Neural crest cell (in vitro differentiated cells): ENCODE measurements at regions not wholly inside any gene's neighbourhood (a gene's known extent, or its start where the extent isn't known, plus 50 kb on each side); places are given as distances from the start of the nearest gene placed in this dataset.

Experiments used
- DNase-seq: peaks from one replicate; pipeline ENCODE4 v3.0.0; 2021; ENCODE audit warnings: low read depth, mixed read lengths, low spot score
- H3K27ac Mint-ChIP-seq: one replicate; pipeline ENCODE4 v1.8.0; 2021; ENCODE audit warnings: mild to moderate bottlenecking, mixed read lengths; ENCODE audit not compliant: unreplicated experiment
- H3K27me3 Mint-ChIP-seq: 2 replicates; pipeline ENCODE4 v1.8.0; 2021; ENCODE audit warnings: low read depth, mild to moderate bottlenecking, mixed read lengths
- H3K36me3 Mint-ChIP-seq: 2 replicates; pipeline ENCODE4 v1.8.0; 2021; ENCODE audit warnings: low read depth, mild to moderate bottlenecking, mixed read lengths
- H3K4me1 Mint-ChIP-seq: 2 replicates; pipeline ENCODE4 v1.8.0; 2021; ENCODE audit warnings: mixed read lengths
- H3K4me3 Mint-ChIP-seq: one replicate; pipeline ENCODE4 v1.8.0; 2021; ENCODE audit warnings: mild to moderate bottlenecking, mixed read lengths
- H3K9me3 Mint-ChIP-seq: 2 replicates; pipeline ENCODE4 v1.8.0; 2021; ENCODE audit warnings: mixed read lengths
- TF ChIP-seq, protein P1 (sequence below): fragments of 200-600 bp; sonication (generic); conservative IDR thresholded peaks from 2 replicates; pipeline ENCODE4 v1.5.0; 2021; ENCODE audit warnings: antibody characterized with exemption, mild to moderate bottlenecking

DNA sequence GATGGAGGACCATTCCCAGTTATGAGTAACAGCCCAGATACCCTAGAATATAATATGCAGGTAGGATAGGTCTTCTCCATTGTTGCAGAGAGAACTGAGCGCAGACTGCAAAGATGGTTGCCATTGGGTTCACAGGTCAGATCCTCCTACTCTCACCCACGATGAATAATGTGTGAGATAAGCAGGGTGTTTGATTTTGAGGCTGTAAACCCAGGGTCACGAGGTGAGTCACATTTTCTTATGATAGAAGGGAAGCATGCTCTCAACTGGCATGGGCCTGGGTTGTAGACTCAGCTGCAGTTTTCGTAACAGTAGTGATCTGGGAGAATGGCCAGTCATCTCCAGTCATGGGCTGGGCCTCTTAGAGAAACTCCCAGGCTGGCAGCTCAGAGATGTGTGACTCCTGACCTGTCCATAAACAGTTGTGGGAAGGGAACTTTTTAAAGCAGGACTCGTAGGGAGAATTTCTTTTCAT is 74.2 kb downstream of the CD164 start:
- Mint-ChIP-seq H3K27ac (no peak overlapping the region), H3K4me3 (no peak overlapping the region), H3K9me3 (peaks cover 6% of the 10 kb centered on the region), H3K27me3 (no peaks in the 10 kb centered on the region), H3K36me3 (no peaks in the 10 kb centered on the region), H3K4me1 (peaks cover 5% of the 10 kb centered on the region)
- DNase-seq = no peak
- TF ChIP-seq, protein P1, sequence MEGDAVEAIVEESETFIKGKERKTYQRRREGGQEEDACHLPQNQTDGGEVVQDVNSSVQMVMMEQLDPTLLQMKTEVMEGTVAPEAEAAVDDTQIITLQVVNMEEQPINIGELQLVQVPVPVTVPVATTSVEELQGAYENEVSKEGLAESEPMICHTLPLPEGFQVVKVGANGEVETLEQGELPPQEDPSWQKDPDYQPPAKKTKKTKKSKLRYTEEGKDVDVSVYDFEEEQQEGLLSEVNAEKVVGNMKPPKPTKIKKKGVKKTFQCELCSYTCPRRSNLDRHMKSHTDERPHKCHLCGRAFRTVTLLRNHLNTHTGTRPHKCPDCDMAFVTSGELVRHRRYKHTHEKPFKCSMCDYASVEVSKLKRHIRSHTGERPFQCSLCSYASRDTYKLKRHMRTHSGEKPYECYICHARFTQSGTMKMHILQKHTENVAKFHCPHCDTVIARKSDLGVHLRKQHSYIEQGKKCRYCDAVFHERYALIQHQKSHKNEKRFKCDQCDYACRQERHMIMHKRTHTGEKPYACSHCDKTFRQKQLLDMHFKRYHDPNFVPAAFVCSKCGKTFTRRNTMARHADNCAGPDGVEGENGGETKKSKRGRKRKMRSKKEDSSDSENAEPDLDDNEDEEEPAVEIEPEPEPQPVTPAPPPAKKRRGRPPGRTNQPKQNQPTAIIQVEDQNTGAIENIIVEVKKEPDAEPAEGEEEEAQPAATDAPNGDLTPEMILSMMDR = no peak

DNA sequence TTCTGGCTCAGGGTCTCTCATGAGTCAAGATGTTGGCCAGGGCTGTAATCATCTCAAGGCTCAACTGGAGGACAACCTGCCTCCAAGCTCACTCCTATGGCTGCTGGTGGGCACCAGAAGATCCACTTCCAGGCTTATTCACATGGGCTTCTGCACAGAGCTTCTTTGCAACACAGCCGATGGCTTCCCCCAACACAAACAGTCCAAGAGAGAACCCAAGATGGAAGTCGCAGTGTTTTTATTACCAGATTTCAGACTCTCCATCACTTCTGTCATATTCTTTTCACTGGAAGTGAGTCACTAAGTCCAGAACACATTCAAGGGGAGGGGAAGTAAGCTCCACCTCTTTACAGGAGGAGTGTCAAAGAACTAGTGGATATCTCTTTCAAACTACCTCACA is 75.5 kb downstream of the CD164 start:
- no peak overlapping the region for H3K4me3 Mint-ChIP-seq
- H3K9me3 Mint-ChIP-seq = peaks cover 6% of the 10 kb centered on the region
- no peaks in the 10 kb centered on the region for H3K36me3 Mint-ChIP-seq
- TF ChIP-seq, protein P1 = no peak
- no peak for DNase-seq
- H3K27me3 Mint-ChIP-seq = no peaks in the 10 kb centered on the region
- peaks cover 5% of the 10 kb centered on the region for H3K4me1 Mint-ChIP-seq
- H3K27ac Mint-ChIP-seq = no peak overlapping the region

DNA sequence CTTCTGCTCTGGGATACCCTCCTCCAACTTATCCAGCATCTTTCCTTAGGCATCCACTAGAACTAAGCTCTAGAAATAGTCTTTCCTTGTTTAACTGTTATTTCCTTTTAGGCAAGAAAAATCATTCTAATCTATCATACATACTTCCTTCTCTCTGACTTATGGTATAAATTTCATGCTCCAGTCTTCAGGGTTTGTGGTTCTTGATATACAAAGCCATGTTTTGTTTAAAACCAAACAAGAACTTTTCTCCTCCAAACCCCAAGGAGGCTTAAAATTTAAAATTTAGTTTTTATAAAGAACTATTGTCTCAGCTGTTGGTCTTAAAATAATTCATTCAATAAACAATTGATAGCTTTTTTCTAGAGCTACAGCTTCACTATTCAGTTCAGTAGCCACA is 77.2 kb downstream of the CD164 start:
- no peaks in the 10 kb centered on the region for H3K36me3 Mint-ChIP-seq
- H3K4me1 Mint-ChIP-seq = peaks cover 5% of the 10 kb centered on the region
- H3K4me3 Mint-ChIP-seq = no peak overlapping the region
- no peak overlapping the region for H3K27ac Mint-ChIP-seq
- DNase-seq = no peak
- peaks cover 2% of the 10 kb centered on the region for H3K9me3 Mint-ChIP-seq
- no peaks in the 10 kb centered on the region for H3K27me3 Mint-ChIP-seq
- TF ChIP-seq, protein P1 = no peak

DNA sequence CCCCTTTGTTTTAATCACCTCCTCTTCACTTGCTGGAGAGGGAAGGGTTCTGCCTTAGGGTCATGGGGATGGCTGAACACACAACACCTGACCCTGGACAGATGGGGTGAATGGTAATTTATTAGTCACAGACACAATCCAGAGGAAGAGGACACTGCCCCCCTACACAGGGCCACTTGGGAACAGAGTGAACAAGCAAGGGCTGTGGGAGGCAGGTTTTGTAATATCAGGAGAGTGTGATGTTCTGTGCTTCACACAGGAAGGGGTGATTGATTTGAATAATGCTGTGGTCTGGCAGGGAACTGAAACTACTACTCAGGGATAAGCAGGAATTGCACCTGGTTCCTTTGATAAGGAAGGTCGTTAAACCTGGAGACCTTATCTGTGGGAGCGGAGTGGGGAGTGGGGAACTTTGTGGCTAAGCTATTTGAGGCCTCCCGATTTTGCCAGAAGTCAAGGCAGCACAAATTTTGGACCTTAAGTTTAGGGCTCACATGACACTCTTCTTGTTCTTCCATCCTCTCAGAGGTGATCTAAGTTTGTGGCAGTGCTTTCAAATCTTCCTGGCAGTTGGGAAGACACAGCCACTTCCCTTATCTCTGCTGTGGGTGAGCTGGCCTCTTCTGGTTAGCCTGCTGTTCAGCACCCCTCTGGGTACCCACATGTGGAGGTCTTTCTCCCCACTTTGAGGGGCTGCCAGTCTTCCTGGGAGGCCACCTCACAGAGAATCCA is 77.8 kb downstream of the CD164 start:
- H3K27ac Mint-ChIP-seq = no peak overlapping the region
- DNase-seq = no peak
- H3K9me3 Mint-ChIP-seq = no peaks in the 10 kb centered on the region
- H3K4me1 Mint-ChIP-seq = peaks cover 5% of the 10 kb centered on the region
- H3K36me3 Mint-ChIP-seq = no peaks in the 10 kb centered on the region
- no peaks in the 10 kb centered on the region for H3K27me3 Mint-ChIP-seq
- TF ChIP-seq, protein P1 = no peak
- no peak overlapping the region for H3K4me3 Mint-ChIP-seq

DNA sequence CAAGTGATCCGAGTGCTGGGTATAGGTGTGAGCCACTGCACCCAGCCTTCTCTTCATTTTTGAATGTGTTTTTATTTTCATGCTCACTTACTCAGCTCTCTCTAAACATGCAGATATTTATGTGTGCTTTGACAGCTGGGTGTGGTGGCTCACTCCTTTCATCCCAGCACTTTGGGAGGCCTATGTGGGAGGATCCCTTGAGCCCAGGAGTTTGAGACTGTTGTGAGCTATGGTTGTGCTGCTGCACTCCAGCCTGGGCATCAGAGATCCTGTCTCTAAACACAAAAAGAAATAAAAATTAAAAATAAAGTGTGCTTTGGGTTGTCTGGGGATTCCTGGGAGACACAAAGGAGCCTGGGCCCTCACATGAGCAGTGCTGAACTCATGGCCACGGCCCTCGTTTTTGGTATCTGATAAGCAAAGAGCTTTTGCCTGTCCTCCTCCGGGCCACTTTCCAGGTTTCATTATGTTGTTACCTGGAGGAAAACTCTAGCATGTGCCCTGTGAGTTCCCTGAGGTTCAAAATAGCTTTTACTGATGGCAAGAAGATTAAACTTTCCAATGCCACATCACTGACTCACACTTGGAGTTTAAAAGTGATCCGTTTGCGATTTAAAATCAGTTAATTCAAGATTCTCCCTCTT is 78.5 kb downstream of the CD164 start:
- Mint-ChIP-seq H3K27ac (no peak overlapping the region), H3K4me3 (no peak overlapping the region), H3K9me3 (no peaks in the 10 kb centered on the region), H3K4me1 (peaks cover 5% of the 10 kb centered on the region), H3K27me3 (no peaks in the 10 kb centered on the region), H3K36me3 (no peaks in the 10 kb centered on the region)
- DNase-seq = no peak
- TF ChIP-seq, protein P1 = no peak
